ENCODE measurements at regions not wholly inside any gene's neighbourhood (a gene's known extent, or its start where the extent isn't known, plus 50 kb on each side); places are given as distances from the start of the nearest gene placed in this dataset.

DNA sequence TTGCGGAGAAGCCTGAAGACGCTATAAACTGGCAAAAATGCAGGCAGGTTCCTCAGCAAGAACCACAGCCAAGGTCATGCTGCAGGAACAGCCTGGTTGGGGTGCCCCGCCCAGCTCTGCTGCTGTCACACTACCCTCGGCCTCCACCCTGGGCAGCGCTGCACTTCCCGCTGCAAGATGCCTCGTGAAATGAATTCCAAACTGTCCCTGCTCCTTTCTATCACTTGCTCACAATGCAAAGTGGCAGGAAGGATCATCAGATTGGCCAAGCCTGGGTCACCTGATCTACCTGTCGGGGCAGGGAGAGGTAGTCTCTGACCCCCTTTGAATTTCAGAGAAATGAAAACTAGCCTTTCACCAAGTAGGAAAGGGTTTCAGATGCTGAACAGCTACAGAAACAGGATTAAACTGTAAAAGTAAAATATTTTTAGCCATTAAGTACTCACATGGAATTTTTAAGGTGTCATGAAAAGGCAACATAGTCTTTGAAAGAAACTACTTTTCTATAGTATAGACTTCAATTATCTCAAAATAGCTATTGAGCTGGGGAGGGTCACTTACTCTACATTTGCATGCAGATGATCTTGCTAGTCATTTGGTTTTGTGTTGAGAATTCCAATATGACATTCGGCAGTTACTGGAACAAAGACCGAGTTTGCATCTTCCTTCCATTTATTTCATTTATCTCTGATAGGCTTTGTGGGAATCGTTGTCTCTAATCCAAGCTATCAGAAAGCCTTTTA lies 236.4 kb upstream of the ASCC3 start:
- TF ChIP-seq ATF4 (CRISPR knock-in tag; IDR thresholded peaks at IDR 0.05) (no peak), GABPA (IDR thresholded peaks at IDR 0.05; ENCODE audit: low read depth, low read length) (no peak), GABPA (CRISPR knock-in tag; IDR thresholded peaks at IDR 0.05; ENCODE audit: low read depth) (no peak), TCF7 (IDR thresholded peaks at IDR 0.05; ENCODE audit: low read depth) (no peak), NR1H2 (CRISPR knock-in tag; IDR thresholded peaks at IDR 0.05; ENCODE audit: borderline replicate concordance, low read depth) (no peak), MLLT10 (CRISPR knock-in tag; IDR thresholded peaks at IDR 0.05) (no peak), CTCF (CRISPR knock-in tag; IDR thresholded peaks at IDR 0.05) (no peak), SMC3 (IDR thresholded peaks at IDR 0.05; ENCODE audit: low read length) (no peak), POLR2AphosphoS5 (IDR thresholded peaks at IDR 0.05; ENCODE audit: low read depth, low read length) (no peak), RFX5 (IDR thresholded peaks at IDR 0.05; ENCODE audit: low read depth, low read length) (no peak), ZNF557 (CRISPR knock-in tag; IDR thresholded peaks at IDR 0.05) (no peak), HDAC2 (CRISPR knock-in tag; IDR thresholded peaks at IDR 0.05) (no peak), ESRRA (CRISPR knock-in tag; IDR thresholded peaks at IDR 0.05; ENCODE audit: low read depth) (no peak)
- TF ChIP-seq, protein P1, sequence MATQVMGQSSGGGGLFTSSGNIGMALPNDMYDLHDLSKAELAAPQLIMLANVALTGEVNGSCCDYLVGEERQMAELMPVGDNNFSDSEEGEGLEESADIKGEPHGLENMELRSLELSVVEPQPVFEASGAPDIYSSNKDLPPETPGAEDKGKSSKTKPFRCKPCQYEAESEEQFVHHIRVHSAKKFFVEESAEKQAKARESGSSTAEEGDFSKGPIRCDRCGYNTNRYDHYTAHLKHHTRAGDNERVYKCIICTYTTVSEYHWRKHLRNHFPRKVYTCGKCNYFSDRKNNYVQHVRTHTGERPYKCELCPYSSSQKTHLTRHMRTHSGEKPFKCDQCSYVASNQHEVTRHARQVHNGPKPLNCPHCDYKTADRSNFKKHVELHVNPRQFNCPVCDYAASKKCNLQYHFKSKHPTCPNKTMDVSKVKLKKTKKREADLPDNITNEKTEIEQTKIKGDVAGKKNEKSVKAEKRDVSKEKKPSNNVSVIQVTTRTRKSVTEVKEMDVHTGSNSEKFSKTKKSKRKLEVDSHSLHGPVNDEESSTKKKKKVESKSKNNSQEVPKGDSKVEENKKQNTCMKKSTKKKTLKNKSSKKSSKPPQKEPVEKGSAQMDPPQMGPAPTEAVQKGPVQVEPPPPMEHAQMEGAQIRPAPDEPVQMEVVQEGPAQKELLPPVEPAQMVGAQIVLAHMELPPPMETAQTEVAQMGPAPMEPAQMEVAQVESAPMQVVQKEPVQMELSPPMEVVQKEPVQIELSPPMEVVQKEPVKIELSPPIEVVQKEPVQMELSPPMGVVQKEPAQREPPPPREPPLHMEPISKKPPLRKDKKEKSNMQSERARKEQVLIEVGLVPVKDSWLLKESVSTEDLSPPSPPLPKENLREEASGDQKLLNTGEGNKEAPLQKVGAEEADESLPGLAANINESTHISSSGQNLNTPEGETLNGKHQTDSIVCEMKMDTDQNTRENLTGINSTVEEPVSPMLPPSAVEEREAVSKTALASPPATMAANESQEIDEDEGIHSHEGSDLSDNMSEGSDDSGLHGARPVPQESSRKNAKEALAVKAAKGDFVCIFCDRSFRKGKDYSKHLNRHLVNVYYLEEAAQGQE (IDR thresholded peaks at IDR 0.05; ENCODE audit: borderline replicate concordance in 1 of 2, low read depth in 1 of 2, low read length in 2 of 2), result no peak
